22Rv1 (cell line): ENCODE measurements at regions not wholly inside any gene's neighbourhood (a gene's known extent, or its start where the extent isn't known, plus 50 kb on each side); places are given as distances from the start of the nearest gene placed in this dataset.

Experiments used
- CTCF ChIP-seq: fragments of 450-650 bp; IDR thresholded peaks from 2 replicates; pipeline ENCODE4 v1.5.1; 2017; ENCODE audit warnings: mild to moderate bottlenecking
- ZFX ChIP-seq: fragments of 450-650 bp; IDR thresholded peaks from 2 replicates; pipeline ENCODE4 v1.6.1; 2017; ENCODE audit warnings: antibody characterized with exemption, borderline replicate concordance

GRCh38 chr1:59058665-59059439 lies 238.0 kb upstream of the FGGY start:
- no peak for TF ChIP-seq CTCF
- TF ChIP-seq ZFX: no peak
